ENCODE measurements at regions not wholly inside any gene's neighbourhood (a gene's known extent, or its start where the extent isn't known, plus 50 kb on each side); places are given as distances from the start of the nearest gene placed in this dataset.

- no peak for TF ChIP-seq TAF1 (conservative IDR thresholded peaks at IDR 0.05)
- TF ChIP-seq FOXA1 (IDR thresholded peaks at IDR 0.05): no peak
- no peak for TF ChIP-seq YY1 (IDR thresholded peaks at IDR 0.05)
- TF ChIP-seq GABPA (IDR thresholded peaks at IDR 0.05 in 1 of 2, conservative IDR thresholded peaks at IDR 0.05 in 1 of 2): no peak
Measured at GRCh38 chr18:46401486-46402070, 255.4 kb downstream of the LOXHD1 start (continued).

GRCh38 chr18:46402396-46402795 is 254.6 kb downstream of the LOXHD1 start:
- no peaks in the 10 kb centered on the region for H3K9me3 ChIP-seq (ENCODE audit: control insufficient read depth in 4 of 4, low read length in 3 of 4)
- DNase-seq (ENCODE audit: low spot score): no peak
- WGBS: 94% methylated on average over 4 of the region's 4 CpGs
- H3K27me3 ChIP-seq (ENCODE audit: control insufficient read depth in 4 of 4, insufficient read depth in 4 of 4, low read length in 3 of 4): no peaks in the 10 kb centered on the region
- H3K36me3 ChIP-seq (ENCODE audit: control insufficient read depth in 4 of 4, insufficient read depth in 3 of 4, low read depth in 1 of 4, low read length in 3 of 4): no peaks in the 10 kb centered on the region
- TF ChIP-seq REST (IDR thresholded peaks at IDR 0.05) (no peak), TAF1 (conservative IDR thresholded peaks at IDR 0.05) (no peak), HNF4G (IDR thresholded peaks at IDR 0.05) (no peak), RAD21 (IDR thresholded peaks at IDR 0.05) (no peak), CTCF (IDR thresholded peaks at IDR 0.05; ENCODE audit: low read depth, low read length, missing input control) (no peak)
- peaks cover 0 to 6% (median 0%) of the 10 kb centered on the region in 4 donors for H3K4me1 ChIP-seq (ENCODE audit: control insufficient read depth in 4 of 4, insufficient read depth in 4 of 4, low read length in 3 of 4)
- H3K27ac ChIP-seq (ENCODE audit: low read depth in 1 of 2, low read length in 2 of 2): no peak overlapping the region
- H3K9ac ChIP-seq (ENCODE audit: low read depth in 1 of 2, low read length in 2 of 2): no peak overlapping the region
- no peak overlapping the region for H3K4me3 ChIP-seq (ENCODE audit: low read depth in 1 of 3, low read length in 3 of 3)

DNA sequence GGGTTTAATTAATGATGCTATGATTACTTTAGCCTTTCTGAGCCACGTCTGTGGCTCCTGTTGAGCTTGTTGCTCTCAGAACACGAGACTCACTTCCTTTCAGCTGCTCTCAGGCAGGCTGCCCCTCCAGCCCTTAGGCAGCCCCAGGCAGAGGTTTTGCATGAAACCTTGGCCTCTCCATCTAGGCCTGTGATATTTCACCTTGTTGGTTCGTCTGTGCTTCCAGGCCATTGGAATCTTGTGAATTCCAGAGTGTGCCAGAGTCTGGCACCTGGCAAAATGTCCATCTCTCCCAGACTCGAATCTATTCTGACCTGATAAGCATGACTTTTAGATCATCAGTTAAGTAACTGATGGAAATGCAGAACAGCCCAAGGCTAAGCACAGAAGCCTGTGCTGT is 254.1 kb downstream of the LOXHD1 start:
- H3K36me3 ChIP-seq (ENCODE audit: control insufficient read depth in 4 of 4, insufficient read depth in 3 of 4, low read depth in 1 of 4, low read length in 3 of 4): no peaks in the 10 kb centered on the region
- no peaks in the 10 kb centered on the region for H3K9me3 ChIP-seq (ENCODE audit: control insufficient read depth in 4 of 4, low read length in 3 of 4)
- peaks cover 0 to 6% (median 0%) of the 10 kb centered on the region in 4 donors for H3K4me1 ChIP-seq (ENCODE audit: control insufficient read depth in 4 of 4, insufficient read depth in 4 of 4, low read length in 3 of 4)
- no peak overlapping the region for H3K27ac ChIP-seq (ENCODE audit: low read depth in 1 of 2, low read length in 2 of 2)
- H3K27me3 ChIP-seq (ENCODE audit: control insufficient read depth in 4 of 4, insufficient read depth in 4 of 4, low read length in 3 of 4): no peaks in the 10 kb centered on the region
- H3K9ac ChIP-seq (ENCODE audit: low read depth in 1 of 2, low read length in 2 of 2): no peak overlapping the region
- WGBS: 75% methylated on average over 4 of the region's 4 CpGs
- no peak for DNase-seq (ENCODE audit: low spot score)
- no peak overlapping the region for H3K4me3 ChIP-seq (ENCODE audit: low read depth in 1 of 3, low read length in 3 of 3)
- no peak for TF ChIP-seq JUND (IDR thresholded peaks at IDR 0.05)
- TF ChIP-seq YY1 (IDR thresholded peaks at IDR 0.05): no peak
- no peak for TF ChIP-seq SP1 (IDR thresholded peaks at IDR 0.05)
- TF ChIP-seq, protein P1, sequence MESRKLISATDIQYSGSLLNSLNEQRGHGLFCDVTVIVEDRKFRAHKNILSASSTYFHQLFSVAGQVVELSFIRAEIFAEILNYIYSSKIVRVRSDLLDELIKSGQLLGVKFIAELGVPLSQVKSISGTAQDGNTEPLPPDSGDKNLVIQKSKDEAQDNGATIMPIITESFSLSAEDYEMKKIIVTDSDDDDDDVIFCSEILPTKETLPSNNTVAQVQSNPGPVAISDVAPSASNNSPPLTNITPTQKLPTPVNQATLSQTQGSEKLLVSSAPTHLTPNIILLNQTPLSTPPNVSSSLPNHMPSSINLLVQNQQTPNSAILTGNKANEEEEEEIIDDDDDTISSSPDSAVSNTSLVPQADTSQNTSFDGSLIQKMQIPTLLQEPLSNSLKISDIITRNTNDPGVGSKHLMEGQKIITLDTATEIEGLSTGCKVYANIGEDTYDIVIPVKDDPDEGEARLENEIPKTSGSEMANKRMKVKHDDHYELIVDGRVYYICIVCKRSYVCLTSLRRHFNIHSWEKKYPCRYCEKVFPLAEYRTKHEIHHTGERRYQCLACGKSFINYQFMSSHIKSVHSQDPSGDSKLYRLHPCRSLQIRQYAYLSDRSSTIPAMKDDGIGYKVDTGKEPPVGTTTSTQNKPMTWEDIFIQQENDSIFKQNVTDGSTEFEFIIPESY (IDR thresholded peaks at IDR 0.05): no peak
- no peak for TF ChIP-seq RXRA (IDR thresholded peaks at IDR 0.05)
- no peak for TF ChIP-seq HNF4A (conservative IDR thresholded peaks at IDR 0.05)
- no peak for TF ChIP-seq REST (IDR thresholded peaks at IDR 0.05)
- TF ChIP-seq RAD21 (IDR thresholded peaks at IDR 0.05): no peak
- no peak for TF ChIP-seq GABPA (IDR thresholded peaks at IDR 0.05 in 1 of 2, conservative IDR thresholded peaks at IDR 0.05 in 1 of 2)
- TF ChIP-seq CTCF (IDR thresholded peaks at IDR 0.05; ENCODE audit: low read depth, low read length, missing input control): no peak
- TF ChIP-seq FOXA2 (IDR thresholded peaks at IDR 0.05): no peak
- TF ChIP-seq EGR1 (IDR thresholded peaks at IDR 0.05; ENCODE audit: low read depth in 2 of 2): no peak
- no peak for TF ChIP-seq NR2F2 (IDR thresholded peaks at IDR 0.05)
- no peak for TF ChIP-seq MAX (IDR thresholded peaks at IDR 0.05)

Measured in liver (tissue), 8 donors.